NT2/D1 (cell line): ENCODE measurements at regions not wholly inside any gene's neighbourhood (a gene's known extent, or its start where the extent isn't known, plus 50 kb on each side); places are given as distances from the start of the nearest gene placed in this dataset.

Experiments
- SUZ12 ChIP-seq: IDR thresholded peaks from 2 replicates; pipeline ENCODE4 v1.6.1; 2011; ENCODE audit not compliant: insufficient read length, insufficient read depth; ENCODE audit errors: extremely low read depth
- YY1 ChIP-seq: IDR thresholded peaks from 2 replicates; pipeline ENCODE4 v1.6.1; 2011; ENCODE audit not compliant: insufficient read length, insufficient read depth
- ZNF274 ChIP-seq: IDR thresholded peaks from 2 replicates; pipeline ENCODE4 v1.6.1; 2011; ENCODE audit warnings: mild to moderate bottlenecking, low read depth, low read length

GRCh38 chr12:126676434-126676833 is 1590.5 kb upstream of the TMEM132C start:
- TF ChIP-seq YY1 = no peak
- no peak for TF ChIP-seq ZNF274
- no peak for TF ChIP-seq SUZ12
